ENCODE measurements at regions not wholly inside any gene's neighbourhood (a gene's known extent, or its start where the extent isn't known, plus 50 kb on each side); places are given as distances from the start of the nearest gene placed in this dataset.

GRCh38 chr1:212219679-212220463 is 65.3 kb upstream of the PPP2R5A start:
- peaks cover 14% of the 10 kb centered on the region for H3K4me1 Mint-ChIP-seq
- ATAC-seq (no peak), DNase-seq (no peak)
- H3K27ac Mint-ChIP-seq: peak overlapping the region; percentile 41
- H3K9me3 ChIP-seq (ENCODE audit: control insufficient read depth, low read length, poor library complexity, severe bottlenecking): no peaks in the 10 kb centered on the region
- peaks cover 4% of the 10 kb centered on the region for H3K36me3 Mint-ChIP-seq (ENCODE audit: low read depth)
- no peaks in the 10 kb centered on the region for H3K27me3 Mint-ChIP-seq
- no peak overlapping the region for H3K4me3 Mint-ChIP-seq

GRCh38 chr1:212221801-212222200 is 63.4 kb upstream of the PPP2R5A start:
- no peak for ATAC-seq
- Mint-ChIP-seq H3K4me1 (peaks cover 27% of the 10 kb centered on the region), H3K27ac (peak overlapping the region; percentile 57), H3K4me3 (no peak overlapping the region), H3K36me3 (ENCODE audit: low read depth) (peaks cover 4% of the 10 kb centered on the region), H3K27me3 (no peaks in the 10 kb centered on the region)
- H3K9me3 ChIP-seq (ENCODE audit: control insufficient read depth, low read length, poor library complexity, severe bottlenecking): no peaks in the 10 kb centered on the region
- no peak for DNase-seq

GRCh38 chr1:212224102-212224501 is 61.1 kb upstream of the PPP2R5A start:
- no peak overlapping the region for H3K4me3 Mint-ChIP-seq
- ATAC-seq: no peak

GRCh38 chr1:212225416-212225815 is 59.8 kb upstream of the PPP2R5A start:
- H3K27ac Mint-ChIP-seq: peak overlapping the region; percentile 84
- no peaks in the 10 kb centered on the region for H3K27me3 Mint-ChIP-seq
- peaks cover 19% of the 10 kb centered on the region for H3K4me1 Mint-ChIP-seq
- H3K9me3 ChIP-seq (ENCODE audit: control insufficient read depth, low read length, poor library complexity, severe bottlenecking): no peaks in the 10 kb centered on the region
- peaks cover 4% of the 10 kb centered on the region for H3K36me3 Mint-ChIP-seq (ENCODE audit: low read depth)
- H3K4me3 Mint-ChIP-seq: peak overlapping the region; percentile 80
- ATAC-seq: peak; percentile 83
- DNase-seq: no peak

More at GRCh38 chr1:212224102-212224501, 61.1 kb upstream of the PPP2R5A start:
- DNase-seq: no peak
- Mint-ChIP-seq H3K36me3 (ENCODE audit: low read depth) (peaks cover 4% of the 10 kb centered on the region), H3K27ac (peak overlapping the region; percentile 84), H3K27me3 (no peaks in the 10 kb centered on the region), H3K4me1 (peaks cover 21% of the 10 kb centered on the region)
- no peaks in the 10 kb centered on the region for H3K9me3 ChIP-seq (ENCODE audit: control insufficient read depth, low read length, poor library complexity, severe bottlenecking)

- ATAC-seq: peak; percentile 17
Measured at GRCh38 chr1:212225871-212226302, 59.3 kb upstream of the PPP2R5A start.

GRCh38 chr1:212226467-212226866 is 58.7 kb upstream of the PPP2R5A start:
- H3K36me3 Mint-ChIP-seq (ENCODE audit: low read depth): peaks cover 4% of the 10 kb centered on the region
- H3K9me3 ChIP-seq (ENCODE audit: control insufficient read depth, low read length, poor library complexity, severe bottlenecking): no peaks in the 10 kb centered on the region
- H3K27me3 Mint-ChIP-seq: no peaks in the 10 kb centered on the region
- H3K4me3 Mint-ChIP-seq: peak overlapping the region; percentile 4
- peak overlapping the region; percentile 14 for H3K27ac Mint-ChIP-seq
- H3K4me1 Mint-ChIP-seq: peaks cover 19% of the 10 kb centered on the region
- DNase-seq (no peak), ATAC-seq (no peak)

More at GRCh38 chr1:212225871-212226302, 59.3 kb upstream of the PPP2R5A start:
- Mint-ChIP-seq H3K4me3 (no peak overlapping the region), H3K4me1 (peaks cover 19% of the 10 kb centered on the region), H3K36me3 (ENCODE audit: low read depth) (peaks cover 4% of the 10 kb centered on the region), H3K27ac (peak overlapping the region; percentile 14), H3K27me3 (no peaks in the 10 kb centered on the region)
- no peak for DNase-seq
- H3K9me3 ChIP-seq (ENCODE audit: control insufficient read depth, low read length, poor library complexity, severe bottlenecking): no peaks in the 10 kb centered on the region

GRCh38 chr1:212228076-212228475 is 57.1 kb upstream of the PPP2R5A start:
- ATAC-seq: no peak
- no peak overlapping the region for H3K4me3 Mint-ChIP-seq
- no peaks in the 10 kb centered on the region for H3K27me3 Mint-ChIP-seq
- H3K9me3 ChIP-seq (ENCODE audit: control insufficient read depth, low read length, poor library complexity, severe bottlenecking): no peaks in the 10 kb centered on the region
- DNase-seq: no peak
- peaks cover 26% of the 10 kb centered on the region for H3K4me1 Mint-ChIP-seq
- H3K27ac Mint-ChIP-seq: no peak overlapping the region
- H3K36me3 Mint-ChIP-seq (ENCODE audit: low read depth): peaks cover 4% of the 10 kb centered on the region

- H3K27me3 Mint-ChIP-seq: no peaks in the 10 kb centered on the region
- ATAC-seq: no peak
- no peaks in the 10 kb centered on the region for H3K9me3 ChIP-seq (ENCODE audit: control insufficient read depth, low read length, poor library complexity, severe bottlenecking)
- H3K4me1 Mint-ChIP-seq: peaks cover 26% of the 10 kb centered on the region
- no peak overlapping the region for H3K27ac Mint-ChIP-seq
- H3K4me3 Mint-ChIP-seq: no peak overlapping the region
- DNase-seq: no peak
- H3K36me3 Mint-ChIP-seq (ENCODE audit: low read depth): peaks cover 4% of the 10 kb centered on the region
Measured at GRCh38 chr1:212228591-212229119, 56.6 kb upstream of the PPP2R5A start.

- no peaks in the 10 kb centered on the region for H3K27me3 Mint-ChIP-seq
- H3K36me3 Mint-ChIP-seq (ENCODE audit: low read depth): no peaks in the 10 kb centered on the region
- no peaks in the 10 kb centered on the region for H3K9me3 ChIP-seq (ENCODE audit: control insufficient read depth, low read length, poor library complexity, severe bottlenecking)
- peaks cover 20% of the 10 kb centered on the region for H3K4me1 Mint-ChIP-seq
- ATAC-seq: no peak
- no peak overlapping the region for H3K27ac Mint-ChIP-seq
- no peak overlapping the region for H3K4me3 Mint-ChIP-seq
- no peak for DNase-seq
Measured at GRCh38 chr1:212229654-212230053, 55.6 kb upstream of the PPP2R5A start.

GRCh38 chr1:212230329-212230728 is 54.9 kb upstream of the PPP2R5A start:
- Mint-ChIP-seq H3K4me1 (peaks cover 20% of the 10 kb centered on the region), H3K4me3 (no peak overlapping the region), H3K27ac (no peak overlapping the region), H3K36me3 (ENCODE audit: low read depth) (no peaks in the 10 kb centered on the region), H3K27me3 (no peaks in the 10 kb centered on the region)
- no peak for DNase-seq
- ATAC-seq: no peak
- no peaks in the 10 kb centered on the region for H3K9me3 ChIP-seq (ENCODE audit: control insufficient read depth, low read length, poor library complexity, severe bottlenecking)

GRCh38 chr1:212231372-212231771 is 53.8 kb upstream of the PPP2R5A start:
- H3K4me1 Mint-ChIP-seq: peaks cover 13% of the 10 kb centered on the region
- H3K27me3 Mint-ChIP-seq: no peaks in the 10 kb centered on the region
- DNase-seq (no peak), ATAC-seq (no peak)
- no peaks in the 10 kb centered on the region for H3K9me3 ChIP-seq (ENCODE audit: control insufficient read depth, low read length, poor library complexity, severe bottlenecking)
- H3K4me3 Mint-ChIP-seq: no peak overlapping the region
- H3K27ac Mint-ChIP-seq: no peak overlapping the region
- H3K36me3 Mint-ChIP-seq (ENCODE audit: low read depth): no peaks in the 10 kb centered on the region

GRCh38 chr1:212232090-212232489 is 53.1 kb upstream of the PPP2R5A start:
- Mint-ChIP-seq H3K36me3 (ENCODE audit: low read depth) (no peaks in the 10 kb centered on the region), H3K4me1 (peaks cover 13% of the 10 kb centered on the region), H3K27ac (no peak overlapping the region), H3K4me3 (no peak overlapping the region), H3K27me3 (no peaks in the 10 kb centered on the region)
- ATAC-seq (no peak), DNase-seq (no peak)
- no peaks in the 10 kb centered on the region for H3K9me3 ChIP-seq (ENCODE audit: control insufficient read depth, low read length, poor library complexity, severe bottlenecking)

- ATAC-seq (no peak), DNase-seq (no peak)
- no peaks in the 10 kb centered on the region for H3K36me3 Mint-ChIP-seq (ENCODE audit: low read depth)
- H3K27ac Mint-ChIP-seq: peak overlapping the region; percentile 11
- no peaks in the 10 kb centered on the region for H3K9me3 ChIP-seq (ENCODE audit: control insufficient read depth, low read length, poor library complexity, severe bottlenecking)
- H3K27me3 Mint-ChIP-seq: no peaks in the 10 kb centered on the region
- peaks cover 13% of the 10 kb centered on the region for H3K4me1 Mint-ChIP-seq
- no peak overlapping the region for H3K4me3 Mint-ChIP-seq
Measured at GRCh38 chr1:212233321-212233720, 51.9 kb upstream of the PPP2R5A start.

Data from T-helper 17 cell (primary cell).